ENCODE measurements at regions not wholly inside any gene's neighbourhood (a gene's known extent, or its start where the extent isn't known, plus 50 kb on each side); places are given as distances from the start of the nearest gene placed in this dataset.

DNA sequence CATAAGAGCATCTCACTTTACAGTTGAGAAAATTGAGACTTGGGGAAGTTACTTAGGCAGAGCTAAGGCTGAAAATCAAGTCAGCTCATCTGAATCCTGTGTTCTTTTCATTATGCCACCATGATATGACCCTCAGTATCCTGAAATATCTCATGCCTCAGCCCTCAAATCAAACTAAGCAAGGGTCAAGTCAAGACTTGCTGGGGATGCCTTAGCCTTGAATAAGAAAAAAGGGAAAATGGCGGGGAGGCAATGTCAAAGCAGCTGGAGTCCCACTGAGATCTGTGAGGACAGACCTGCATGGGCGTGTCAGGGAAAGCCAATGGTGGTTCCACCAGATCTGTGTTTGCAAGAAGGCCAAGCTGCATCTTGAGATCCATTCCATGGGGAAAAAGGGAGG is 91.0 kb upstream of the CACUL1 start:
- Mint-ChIP-seq H3K9me3 (ENCODE audit: unreplicated experiment) (no peaks in the 10 kb centered on the region), H3K36me3 (ENCODE audit: unreplicated experiment) (no peaks in the 10 kb centered on the region), H3K27me3 (ENCODE audit: unreplicated experiment) (peaks cover 1% of the 10 kb centered on the region), H3K4me1 (ENCODE audit: low read depth, unreplicated experiment) (peaks cover 7% of the 10 kb centered on the region), H3K4me3 (ENCODE audit: unreplicated experiment) (no peak overlapping the region), H3K27ac (ENCODE audit: unreplicated experiment) (no peak overlapping the region)
- TF ChIP-seq CTCF (IDR thresholded peaks at IDR 0.05; ENCODE audit: partially characterized antibody, unreplicated experiment) = no peak
- DNase-seq = no peak

DNA sequence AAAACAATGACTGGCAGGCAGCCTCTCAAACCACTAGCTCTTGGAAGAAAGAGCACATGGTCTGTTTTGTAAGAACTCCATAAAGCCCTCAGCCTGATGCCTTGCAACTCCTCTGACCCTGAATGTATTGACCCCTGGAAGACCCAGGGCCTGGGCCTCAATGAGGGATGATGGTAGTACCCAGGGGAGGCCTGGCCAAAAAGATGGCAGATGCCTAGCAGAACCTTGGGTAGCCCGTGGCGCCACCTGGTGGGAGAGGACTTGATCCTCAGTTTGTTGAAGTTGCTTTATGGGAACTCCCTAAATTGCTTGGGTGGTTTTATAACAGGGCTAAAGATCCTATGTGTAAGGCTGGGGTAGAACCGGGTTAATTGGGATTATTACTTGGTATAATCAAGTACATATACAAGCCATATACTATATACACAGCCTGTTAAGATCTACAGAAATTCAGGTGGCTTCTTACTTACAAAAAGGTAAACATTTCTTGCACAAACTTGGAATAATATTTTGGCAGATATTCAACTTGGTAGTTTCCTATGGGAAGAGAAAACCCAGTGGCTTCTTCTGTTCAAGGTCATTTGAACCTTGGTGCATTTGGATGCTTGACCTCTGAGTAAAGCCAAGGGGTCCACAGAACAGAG is 95.8 kb upstream of the CACUL1 start:
- peak; percentile 86 for TF ChIP-seq CTCF (IDR thresholded peaks at IDR 0.05; ENCODE audit: partially characterized antibody, unreplicated experiment)
- DNase-seq = peak; percentile 94
- H3K4me3 Mint-ChIP-seq (ENCODE audit: unreplicated experiment) = no peak overlapping the region
- H3K27ac Mint-ChIP-seq (ENCODE audit: unreplicated experiment) = no peak overlapping the region
- H3K36me3 Mint-ChIP-seq (ENCODE audit: unreplicated experiment) = no peaks in the 10 kb centered on the region
- peaks cover 4% of the 10 kb centered on the region for H3K27me3 Mint-ChIP-seq (ENCODE audit: unreplicated experiment)
- H3K9me3 Mint-ChIP-seq (ENCODE audit: unreplicated experiment) = peaks cover 3% of the 10 kb centered on the region
- H3K4me1 Mint-ChIP-seq (ENCODE audit: low read depth, unreplicated experiment) = peaks cover 4% of the 10 kb centered on the region

GRCh38 chr10:118851062-118852035 is 96.6 kb upstream of the CACUL1 start:
- Mint-ChIP-seq H3K27me3 (ENCODE audit: unreplicated experiment) (peaks cover 9% of the 10 kb centered on the region), H3K9me3 (ENCODE audit: unreplicated experiment) (peaks cover 8% of the 10 kb centered on the region), H3K36me3 (ENCODE audit: unreplicated experiment) (no peaks in the 10 kb centered on the region), H3K4me1 (ENCODE audit: low read depth, unreplicated experiment) (peaks cover 4% of the 10 kb centered on the region), H3K27ac (ENCODE audit: unreplicated experiment) (no peak overlapping the region), H3K4me3 (ENCODE audit: unreplicated experiment) (no peak overlapping the region)
- no peak for TF ChIP-seq CTCF (IDR thresholded peaks at IDR 0.05; ENCODE audit: partially characterized antibody, unreplicated experiment)
- no peak for DNase-seq

DNA sequence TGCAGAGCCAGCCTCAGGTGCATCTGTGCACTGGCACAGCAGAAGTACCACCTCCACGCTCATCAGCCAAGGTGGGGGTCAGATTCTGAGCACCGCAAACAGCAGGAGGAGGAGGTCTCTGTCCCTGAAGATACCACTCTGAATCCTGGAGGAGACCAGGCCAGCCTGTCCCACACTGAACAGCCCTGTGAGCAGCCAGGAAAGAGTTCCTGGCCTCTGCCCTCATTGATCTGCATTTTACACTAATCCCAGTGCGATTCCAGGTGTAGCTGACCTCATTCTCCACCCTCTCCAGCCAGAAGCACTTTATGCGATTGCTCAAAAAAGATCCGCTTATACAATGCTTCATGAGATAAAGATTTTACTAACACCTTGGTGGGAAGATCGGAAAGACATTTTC is 99.1 kb upstream of the CACUL1 start:
- H3K4me3 Mint-ChIP-seq (ENCODE audit: unreplicated experiment) = no peak overlapping the region
- no peak overlapping the region for H3K27ac Mint-ChIP-seq (ENCODE audit: unreplicated experiment)

More for the DNA sequence above, 99.1 kb upstream of the CACUL1 start:
- Mint-ChIP-seq H3K36me3 (ENCODE audit: unreplicated experiment) (peaks cover 6% of the 10 kb centered on the region), H3K27me3 (ENCODE audit: unreplicated experiment) (peaks cover 7% of the 10 kb centered on the region), H3K4me1 (ENCODE audit: low read depth, unreplicated experiment) (no peaks in the 10 kb centered on the region), H3K9me3 (ENCODE audit: unreplicated experiment) (peaks cover 8% of the 10 kb centered on the region)
- no peak for DNase-seq
- TF ChIP-seq CTCF (IDR thresholded peaks at IDR 0.05; ENCODE audit: partially characterized antibody, unreplicated experiment) = no peak

Data from glutamatergic neuron (in vitro differentiated cells).